H9 (cell line): ENCODE measurements at regions not wholly inside any gene's neighbourhood (a gene's known extent, or its start where the extent isn't known, plus 50 kb on each side); places are given as distances from the start of the nearest gene placed in this dataset.

Experiments used
- DNase-seq: peaks from one replicate; pipeline ENCODE4 v3.0.0-alpha.2; 2017
- H2AFZ ChIP-seq: one replicate; pipeline ENCODE4 v1.6.1; 2013; ENCODE audit warnings: mild to moderate bottlenecking, low read length, control low read depth, moderate library complexity
- H2AK5ac ChIP-seq: 2 replicates; pipeline ENCODE4 v1.6.1; 2013; ENCODE audit warnings: low read length, control low read depth, mixed read lengths; ENCODE audit not compliant: insufficient read length
- H2BK120ac ChIP-seq: one replicate; pipeline ENCODE4 v1.6.1; 2013; ENCODE audit warnings: low read depth, mild to moderate bottlenecking, low read length, control low read depth, inconsistent platforms; ENCODE audit not compliant: poor library complexity, severe bottlenecking
- H2BK12ac ChIP-seq: 2 replicates; pipeline ENCODE4 v1.6.1; 2013; ENCODE audit warnings: low read length, control low read depth, mixed read lengths, low read depth; ENCODE audit not compliant: insufficient read length
- H2BK15ac ChIP-seq: 2 replicates; pipeline ENCODE4 v1.6.1; 2013; ENCODE audit warnings: low read depth, low read length, control low read depth
- H2BK20ac ChIP-seq: one replicate; pipeline ENCODE4 v1.6.1; 2013; ENCODE audit warnings: low read depth, mild to moderate bottlenecking, low read length, control low read depth, inconsistent platforms; ENCODE audit not compliant: poor library complexity, severe bottlenecking
- H2BK5ac ChIP-seq: 2 replicates; pipeline ENCODE4 v1.6.1; 2013; ENCODE audit warnings: low read length, control low read depth, mixed read lengths; ENCODE audit not compliant: insufficient read length
- H3K14ac ChIP-seq: 2 replicates; pipeline ENCODE4 v1.6.1; 2013; ENCODE audit warnings: low read length, control low read depth; ENCODE audit not compliant: insufficient read depth
- H3K18ac ChIP-seq: 2 replicates; pipeline ENCODE4 v1.6.1; 2013; ENCODE audit warnings: low read depth, mild to moderate bottlenecking, mixed read lengths, low read length, control low read depth; ENCODE audit not compliant: insufficient read length
- H3K23ac ChIP-seq: 2 replicates; pipeline ENCODE4 v1.6.1; 2013; ENCODE audit warnings: low read length, control low read depth, mixed read lengths, low read depth; ENCODE audit not compliant: insufficient read length
- H3K23me2 ChIP-seq: 2 replicates; pipeline ENCODE4 v1.6.1; 2013; ENCODE audit warnings: low read depth, mild to moderate bottlenecking, mixed read lengths, low read length, control low read depth; ENCODE audit not compliant: insufficient read length, poor library complexity, severe bottlenecking
- H3K27ac ChIP-seq: 2 replicates; pipeline ENCODE4 v1.5.1; 2013; ENCODE audit warnings: low read length, control low read depth, mixed read lengths, low read depth; ENCODE audit not compliant: insufficient read length
- H3K27me3 ChIP-seq: 2 replicates; pipeline ENCODE4 v1.6.1; 2013; ENCODE audit warnings: low read length, control low read depth, inconsistent platforms; ENCODE audit not compliant: insufficient read depth
- H3K4ac ChIP-seq: 2 replicates; pipeline ENCODE4 v1.6.1; 2013; ENCODE audit warnings: low read depth, mild to moderate bottlenecking, control low read depth, inconsistent platforms, low read length, moderate library complexity
- H3K4me1 ChIP-seq: 2 replicates; pipeline ENCODE4 v1.6.1; 2013; ENCODE audit warnings: low read length, control low read depth, inconsistent platforms; ENCODE audit not compliant: insufficient read depth
- H3K4me2 ChIP-seq: 2 replicates; pipeline ENCODE4 v1.6.1; 2013; ENCODE audit warnings: low read length, control low read depth, mixed read lengths; ENCODE audit not compliant: insufficient read length, insufficient read depth
- H3K56ac ChIP-seq: 2 replicates; pipeline ENCODE4 v1.6.1; 2013; ENCODE audit warnings: low read depth, mild to moderate bottlenecking, mixed read lengths, low read length, control low read depth; ENCODE audit not compliant: insufficient read length
- H3K79me1 ChIP-seq: 2 replicates; pipeline ENCODE4 v1.6.1; 2013; ENCODE audit warnings: low read depth, mild to moderate bottlenecking, moderate library complexity, low read length, control low read depth, inconsistent platforms; ENCODE audit not compliant: insufficient read depth, poor library complexity, severe bottlenecking
- H3K79me2 ChIP-seq: 2 replicates; pipeline ENCODE4 v1.6.1; 2013; ENCODE audit warnings: low read length, control low read depth, inconsistent platforms; ENCODE audit not compliant: insufficient read depth
- H3K9ac ChIP-seq: 2 replicates; pipeline ENCODE4 v1.6.1; 2013; ENCODE audit warnings: low read length, control low read depth, mixed read lengths; ENCODE audit not compliant: insufficient read length; ENCODE audit errors: extremely low read depth
- H3K9me3 ChIP-seq: one replicate; pipeline ENCODE4 v1.6.1; 2013; ENCODE audit warnings: low read depth, low read length, inconsistent platforms; ENCODE audit not compliant: control insufficient read depth
- H3T11ph ChIP-seq: one replicate; pipeline ENCODE4 v1.6.1; 2013; ENCODE audit warnings: mild to moderate bottlenecking, low read length, control low read depth, inconsistent platforms
- H4K20me1 ChIP-seq: one replicate; pipeline ENCODE4 v1.6.1; 2013; ENCODE audit not compliant: control insufficient read depth, insufficient read length, insufficient read depth
- H4K5ac ChIP-seq: 2 replicates; pipeline ENCODE4 v1.6.1; 2013; ENCODE audit warnings: low read depth, mild to moderate bottlenecking, mixed read lengths, low read length, control low read depth; ENCODE audit not compliant: insufficient read length
- H4K8ac ChIP-seq: replicated peaks from 2 replicates; pipeline ENCODE4 v1.6.1; 2013; ENCODE audit warnings: low read length, control low read depth, mixed read lengths, low read depth; ENCODE audit not compliant: insufficient read length
- H4K91ac ChIP-seq: 2 replicates; pipeline ENCODE4 v1.6.1; 2013; ENCODE audit warnings: low read depth, mild to moderate bottlenecking, moderate library complexity, mixed read lengths, low read length, control low read depth; ENCODE audit not compliant: insufficient read length
- H3K27ac Mint-ChIP-seq, 3 experiments: 2 replicates in 2 of 3; 3 replicates in 1 of 3; pipeline ENCODE4 v1.8.0; 2020 to 2021; ENCODE audit warnings: mixed read lengths in 3 of 3, mild to moderate bottlenecking in 1 of 3, moderate library complexity in 1 of 3
- H3K27me3 Mint-ChIP-seq: 2 replicates; pipeline ENCODE4 v1.8.0; 2021; ENCODE audit warnings: low read depth, mild to moderate bottlenecking, moderate library complexity, mixed read lengths
- H3K36me3 Mint-ChIP-seq, 3 experiments: 2 replicates in 2 of 3; 3 replicates in 1 of 3; pipeline ENCODE4 v1.8.0; 2020 to 2021; ENCODE audit warnings: low read depth in 3 of 3, mixed read lengths in 3 of 3; ENCODE audit not compliant: insufficient read depth in 1 of 3
- H3K4me1 Mint-ChIP-seq, 2 experiments: 2 replicates each; pipeline ENCODE4 v1.8.0; 2020; ENCODE audit warnings: mixed read lengths in 2 of 2
- H3K4me3 Mint-ChIP-seq, 2 experiments: 2 replicates in 1 of 2; 3 replicates in 1 of 2; pipeline ENCODE4 v1.8.0; 2020 to 2021; ENCODE audit warnings: mild to moderate bottlenecking in 2 of 2, mixed read lengths in 2 of 2, moderate library complexity in 1 of 2
- H3K9me3 Mint-ChIP-seq, 2 experiments: 2 replicates in 1 of 2; 3 replicates in 1 of 2; pipeline ENCODE4 v1.8.0; 2020; ENCODE audit warnings: mild to moderate bottlenecking in 2 of 2, mixed read lengths in 2 of 2, moderate library complexity in 1 of 2
- CTCF ChIP-seq: fragments of 200-600 bp; sonication (generic); conservative IDR thresholded peaks from 3 replicates; pipeline ENCODE4 v1.8.0; 2021; ENCODE audit warnings: antibody characterized with exemption, mild to moderate bottlenecking
- WGBS: extraction: QIAGEN DNeasy Blood & Tissue Kit; methylation state at CpG from one replicate; pipeline ENCODE4 v1.1.7; 2013; ENCODE audit warnings: missing lambda C conversion rate, low lambda C conversion rate, mixed read lengths; ENCODE audit not compliant: insufficient read length; ENCODE audit errors: extremely low coverage; 5-methylcytosine and 5-hydroxymethylcytosine counted together

- no peak overlapping the region for H3T11ph ChIP-seq
- H4K91ac ChIP-seq, result no peak overlapping the region
- no peaks in the 10 kb centered on the region for H4K20me1 ChIP-seq
- Mint-ChIP-seq H3K4me1 (no peaks in the 10 kb centered on the region), H3K4me3 (no peak overlapping the region), H3K9me3 (no peaks in the 10 kb centered on the region), H3K36me3 (no peaks in the 10 kb centered on the region), H3K27ac (no peak overlapping the region), H3K27me3 (no peaks in the 10 kb centered on the region)
- H3K23me2 ChIP-seq, result no peaks in the 10 kb centered on the region
- no peak overlapping the region for H2BK15ac ChIP-seq
- no peak for DNase-seq
- H2AFZ ChIP-seq, result no peak overlapping the region
- H3K79me1 ChIP-seq, result no peaks in the 10 kb centered on the region
- H2BK12ac ChIP-seq, result no peak overlapping the region
- H3K27ac ChIP-seq, result no peak overlapping the region
- H3K27me3 ChIP-seq, result no peaks in the 10 kb centered on the region
- H3K4ac ChIP-seq, result no peak overlapping the region
- no peak overlapping the region for H3K14ac ChIP-seq
- no peak overlapping the region for H3K18ac ChIP-seq
- H2BK120ac ChIP-seq, result no peak overlapping the region
- TF ChIP-seq CTCF, result no peak
- no CpG with 5 or more reads among the region's 2 CpGs for WGBS
- no peak overlapping the region for H4K5ac ChIP-seq
- H3K23ac ChIP-seq, result no peak overlapping the region
- no peaks in the 10 kb centered on the region for H3K79me2 ChIP-seq
- no peak overlapping the region for H3K9ac ChIP-seq
- H2BK20ac ChIP-seq, result no peak overlapping the region
- no peak overlapping the region for H3K4me2 ChIP-seq
- H2AK5ac ChIP-seq, result no peak overlapping the region
- no peak overlapping the region for H3K56ac ChIP-seq
- no peaks in the 10 kb centered on the region for H3K9me3 ChIP-seq
- no peak overlapping the region for H2BK5ac ChIP-seq
- no peak overlapping the region for H4K8ac ChIP-seq
- no peaks in the 10 kb centered on the region for H3K4me1 ChIP-seq
Observed at GRCh38 chr11:24086921-24087320, 409.9 kb upstream of the LUZP2 start.
